ENCODE measurements at regions not wholly inside any gene's neighbourhood (a gene's known extent, or its start where the extent isn't known, plus 50 kb on each side); places are given as distances from the start of the nearest gene placed in this dataset.

DNA sequence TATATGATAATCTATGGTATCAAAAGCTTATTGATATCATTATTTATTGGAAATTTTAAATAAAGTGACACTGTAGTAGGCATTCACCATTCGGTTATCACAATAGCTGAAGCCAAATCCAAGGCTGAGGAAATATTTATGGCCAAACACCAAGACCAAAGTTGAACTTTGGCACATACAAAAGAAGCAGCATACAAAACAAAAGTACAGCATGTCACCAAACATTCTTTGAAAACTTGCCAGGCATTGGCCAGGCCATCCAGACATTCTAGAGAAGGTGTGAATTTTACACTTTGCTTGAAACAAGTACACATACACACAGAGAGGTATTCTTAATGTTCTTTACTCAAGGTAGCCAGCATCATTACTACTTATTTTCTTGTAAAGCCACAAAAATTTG, 544.4 kb upstream of the CXADR start:
- Histone ChIP-seq H3K4me3 (ENCODE audit: insufficient read depth, low read length) (no peak overlapping the region), H3K79me2 (ENCODE audit: insufficient read depth, low read length) (no peaks in the 10 kb centered on the region), H3K4me2 (ENCODE audit: insufficient read depth, low read length) (no peak overlapping the region), H4K20me1 (ENCODE audit: insufficient read depth, low read length) (no peaks in the 10 kb centered on the region), H3K4me1 (ENCODE audit: insufficient read depth, low read length) (no peaks in the 10 kb centered on the region), H2AFZ (ENCODE audit: low read length) (no peak overlapping the region), H3K27me3 (ENCODE audit: insufficient read depth, low read length) (no peaks in the 10 kb centered on the region), H3K9me3 (ENCODE audit: low read depth, low read length) (no peaks in the 10 kb centered on the region), H3K36me3 (ENCODE audit: insufficient read depth, low read length) (no peaks in the 10 kb centered on the region), H3K27ac (ENCODE audit: low read depth, low read length) (no peak overlapping the region)
- no peak for DNase-seq (ENCODE audit: insufficient read length, low spot score, missing footprints)
- TF ChIP-seq CTCF (IDR thresholded peaks at IDR 0.05; ENCODE audit: extremely low read depth, low read depth, low read length): no peak

- Histone ChIP-seq H4K20me1 (ENCODE audit: insufficient read depth, low read length) (no peaks in the 10 kb centered on the region), H3K4me3 (ENCODE audit: insufficient read depth, low read length) (no peak overlapping the region), H3K4me1 (ENCODE audit: insufficient read depth, low read length) (no peaks in the 10 kb centered on the region), H3K79me2 (ENCODE audit: insufficient read depth, low read length) (no peaks in the 10 kb centered on the region), H3K36me3 (ENCODE audit: insufficient read depth, low read length) (no peaks in the 10 kb centered on the region), H3K27ac (ENCODE audit: low read depth, low read length) (no peak overlapping the region), H3K27me3 (ENCODE audit: insufficient read depth, low read length) (no peaks in the 10 kb centered on the region), H3K4me2 (ENCODE audit: insufficient read depth, low read length) (no peak overlapping the region), H2AFZ (ENCODE audit: low read length) (no peak overlapping the region), H3K9me3 (ENCODE audit: low read depth, low read length) (no peaks in the 10 kb centered on the region)
- DNase-seq (ENCODE audit: insufficient read length, low spot score, missing footprints): no peak
- no peak for TF ChIP-seq CTCF (IDR thresholded peaks at IDR 0.05; ENCODE audit: extremely low read depth, low read depth, low read length)
These were observed 543.2 kb upstream of the CXADR start for GRCh38 chr21:16969636-16970035.

GRCh38 chr21:16974060-16974459, 538.8 kb upstream of the CXADR start:
- TF ChIP-seq CTCF (IDR thresholded peaks at IDR 0.05; ENCODE audit: extremely low read depth, low read depth, low read length): no peak
- DNase-seq (ENCODE audit: insufficient read length, low spot score, missing footprints): no peak

DNA sequence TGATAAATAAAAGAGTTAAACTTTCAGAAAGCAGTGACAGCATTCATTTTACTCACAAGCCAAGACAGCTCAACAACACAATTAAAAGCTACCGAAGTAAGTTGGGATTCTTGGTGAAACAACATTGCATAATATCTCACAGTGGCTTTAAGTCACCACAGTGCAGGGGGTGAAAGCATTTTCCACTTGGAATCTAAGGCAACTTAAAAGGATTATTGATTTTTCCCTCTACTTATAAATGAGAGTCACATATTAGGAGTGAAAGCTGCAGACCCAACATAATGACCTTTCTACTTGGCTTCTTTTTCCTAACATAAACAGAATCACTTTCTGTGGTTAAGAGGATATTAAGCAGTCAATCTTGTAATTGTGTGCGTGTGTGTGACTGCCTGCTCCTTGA, 536.6 kb upstream of the CXADR start:
- H3K9me3 ChIP-seq (ENCODE audit: low read depth, low read length): no peaks in the 10 kb centered on the region
- H3K27me3 ChIP-seq (ENCODE audit: insufficient read depth, low read length): no peaks in the 10 kb centered on the region
- no peak for TF ChIP-seq CTCF (IDR thresholded peaks at IDR 0.05; ENCODE audit: extremely low read depth, low read depth, low read length)
- no peaks in the 10 kb centered on the region for H4K20me1 ChIP-seq (ENCODE audit: insufficient read depth, low read length)
- no peak for DNase-seq (ENCODE audit: insufficient read length, low spot score, missing footprints)
- no peaks in the 10 kb centered on the region for H3K36me3 ChIP-seq (ENCODE audit: insufficient read depth, low read length)
- no peaks in the 10 kb centered on the region for H3K79me2 ChIP-seq (ENCODE audit: insufficient read depth, low read length)
- peaks cover 2% of the 10 kb centered on the region for H3K4me1 ChIP-seq (ENCODE audit: insufficient read depth, low read length)
- no peak overlapping the region for H3K27ac ChIP-seq (ENCODE audit: low read depth, low read length)
- no peak overlapping the region for H3K4me2 ChIP-seq (ENCODE audit: insufficient read depth, low read length)
- H2AFZ ChIP-seq (ENCODE audit: low read length): no peak overlapping the region
- no peak overlapping the region for H3K4me3 ChIP-seq (ENCODE audit: insufficient read depth, low read length)

More at GRCh38 chr21:16974060-16974459, 538.8 kb upstream of the CXADR start:
- Histone ChIP-seq H3K9me3 (ENCODE audit: low read depth, low read length) (no peaks in the 10 kb centered on the region), H4K20me1 (ENCODE audit: insufficient read depth, low read length) (no peaks in the 10 kb centered on the region), H3K27me3 (ENCODE audit: insufficient read depth, low read length) (no peaks in the 10 kb centered on the region), H3K4me1 (ENCODE audit: insufficient read depth, low read length) (peaks cover 2% of the 10 kb centered on the region), H3K79me2 (ENCODE audit: insufficient read depth, low read length) (no peaks in the 10 kb centered on the region), H3K4me2 (ENCODE audit: insufficient read depth, low read length) (no peak overlapping the region), H3K36me3 (ENCODE audit: insufficient read depth, low read length) (no peaks in the 10 kb centered on the region), H2AFZ (ENCODE audit: low read length) (no peak overlapping the region), H3K4me3 (ENCODE audit: insufficient read depth, low read length) (no peak overlapping the region), H3K27ac (ENCODE audit: low read depth, low read length) (no peak overlapping the region)
